Heart right ventricle (tissue), 16 donors: ENCODE measurements at regions not wholly inside any gene's neighbourhood (a gene's known extent, or its start where the extent isn't known, plus 50 kb on each side); places are given as distances from the start of the nearest gene placed in this dataset.

ENCODE experiments used
- ATAC-seq, 8 donors: fragments of 200-7000 bp; cut with Tn5 transposase; one replicate each; pipeline ENCODE4 v1.9.1; 2020; ENCODE audit warnings: mild to moderate bottlenecking in 8 of 8, moderate library complexity in 8 of 8, moderate number of reproducible peaks in 1 of 8
- DNase-seq, 2 donors: peaks; one replicate each; pipeline ENCODE4 v3.0.0-alpha.2; 2020
- H3K27ac ChIP-seq, 10 donors: fragments of 200-600 bp; sonication (generic) in 2 of 10; one replicate each; pipeline versions ENCODE4 v1.5.0 to v1.8.0; 2020 to 2022; ENCODE audit warnings: mild to moderate bottlenecking in 3 of 10
- H3K27me3 ChIP-seq, 7 donors: fragments of 200-600 bp; one replicate each; pipeline ENCODE4 v1.8.0; 2021 to 2022; ENCODE audit warnings: mild to moderate bottlenecking in 2 of 7
- H3K36me3 ChIP-seq, 9 donors: fragments of 200-600 bp; sonication (generic) in 1 of 9; one replicate each; pipeline versions ENCODE4 v1.5.0 to v1.8.0; 2020 to 2022; ENCODE audit warnings: mild to moderate bottlenecking in 2 of 9
- H3K4me1 ChIP-seq, 9 donors: fragments of 200-600 bp; sonication (generic) in 1 of 9; one replicate each; pipeline versions ENCODE4 v1.5.0 to v1.8.0; 2020 to 2022; ENCODE audit warnings: mild to moderate bottlenecking in 4 of 9
- H3K4me3 ChIP-seq, 10 donors: fragments of 200-600 bp; sonication (generic) in 2 of 10; one replicate each; pipeline versions ENCODE4 v1.5.0 to v1.8.0; 2020 to 2022; ENCODE audit warnings: mild to moderate bottlenecking in 7 of 10, moderate library complexity in 2 of 10
- H3K9me3 ChIP-seq, 11 donors: fragments of 200-600 bp in 10 of 11; sonication (generic) in 2 of 11; one replicate each; pipeline versions ENCODE4 v1.5.0 to v1.8.0; 2013 to 2022; ENCODE audit warnings: mild to moderate bottlenecking in 2 of 11, control low read depth in 1 of 11, moderate library complexity in 1 of 11
- CTCF ChIP-seq, 9 donors: fragments of 200-600 bp; sonication (generic) in 2 of 9; IDR thresholded peaks; one replicate each; pipeline versions ENCODE4 v1.5.0 to v1.8.0; 2021 to 2022; ENCODE audit warnings: antibody characterized with exemption in 9 of 9, mild to moderate bottlenecking in 5 of 9, moderate library complexity in 1 of 9
- WGBS, 2 donors: extraction: QIAGEN DNeasy Blood & Tissue Kit; methylation state at CpG; one replicate each; pipeline ENCODE4 v1.1.7; 2013; ENCODE audit warnings: inconsistent platforms in 1 of 2; 5-methylcytosine and 5-hydroxymethylcytosine counted together
- intact Hi-C, 10 donors: fragments of 100-400 bp; cut with DNase I; formaldehyde crosslinking; loops; one replicate each; pipeline versions ENCODE4 v1.11.1 to v1.14.2; 2022
- donor health status: Arrhythmogenic right ventricular cardiomyopathy.
- donor health status: ischemic (EF 13 %, LVEDD 7.1; RV severe dilation, severe dysfunction).
- donor health status: healthy with polysubstance abuse.
- donor health status: DM: no; HTN: yes; CAD: no.
- donor health status: DM: no; HTN: no; CAD: no.
- donor health status: ischemic (EF 25% LVEDD 6.9; RV normal size, moderate dysfunction).
- donor health status: ischemic (EF 25% LVEDD 5.7; RV mildly dilated, moderate dysfunction).
- donor health status: healthy.
- donor health status: DM: yes; HTN: yes; CAD: no.
- donor health status: Ischemic cardiomyopathy.
- donor health status: ischemic (EF 35%, LVEDD 5.7; RV mildly dilated, moderate dysfunction).
- donor health status: nonischemic (EF 11% LVEDD 7.7; RV severe dilation, severe dysfunction).
- donor health status: DM: yes; HTN: yes; CAD: no.
- donor health status: PGD.
- donor health status: ischemic (EF 29% LVEDD 5.4; RV normal size, mild dysfunction).
- donor health status: nonischemic (EF 23%, LVEDD 6.1; RV moderate dilation, normal function).

DNA sequence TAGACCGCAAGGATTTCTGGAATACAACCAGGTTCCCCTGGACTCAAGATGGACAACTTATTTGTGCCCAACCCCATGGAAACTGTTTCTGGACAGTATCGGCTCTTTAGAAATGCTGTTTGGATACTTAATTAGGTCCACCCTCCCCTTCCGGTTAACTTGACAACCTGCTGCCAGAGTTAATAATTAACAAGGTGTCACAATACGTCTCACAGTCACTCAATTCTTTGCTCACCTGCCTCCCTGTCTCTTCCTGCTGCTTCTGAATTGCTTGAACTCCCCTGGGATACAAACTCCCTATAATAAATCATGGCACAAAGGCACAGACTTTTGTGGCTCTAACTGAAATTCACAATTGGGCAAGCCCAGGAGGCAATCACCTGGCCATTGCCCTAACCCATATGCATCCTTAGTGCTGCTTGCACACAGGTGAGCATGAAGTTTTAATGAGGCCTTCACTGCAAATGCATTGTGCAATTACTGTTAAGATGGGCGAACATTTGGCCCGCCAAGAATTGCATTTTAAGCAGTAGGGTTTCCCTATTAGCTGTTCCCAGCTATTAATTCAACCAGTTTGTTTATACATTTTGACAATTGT is 504.4 kb upstream of the NOX3 start:
- ATAC-seq (no peak), DNase-seq (no peak)
- intact Hi-C loops = no loop called here
- no peak overlapping the region for H3K4me3 ChIP-seq
- H3K27me3 ChIP-seq = no peaks in the 10 kb centered on the region
- H3K27ac ChIP-seq = no peak overlapping the region
- H3K4me1 ChIP-seq = no peaks in the 10 kb centered on the region
- TF ChIP-seq CTCF (IDR thresholded peaks at IDR 0.05) = no peak
- 92 to 94% methylated on average over 6 of the region's 6 CpGs for WGBS, 2 donors
- H3K36me3 ChIP-seq = no peaks in the 10 kb centered on the region
- H3K9me3 ChIP-seq = no peaks in the 10 kb centered on the region

DNA sequence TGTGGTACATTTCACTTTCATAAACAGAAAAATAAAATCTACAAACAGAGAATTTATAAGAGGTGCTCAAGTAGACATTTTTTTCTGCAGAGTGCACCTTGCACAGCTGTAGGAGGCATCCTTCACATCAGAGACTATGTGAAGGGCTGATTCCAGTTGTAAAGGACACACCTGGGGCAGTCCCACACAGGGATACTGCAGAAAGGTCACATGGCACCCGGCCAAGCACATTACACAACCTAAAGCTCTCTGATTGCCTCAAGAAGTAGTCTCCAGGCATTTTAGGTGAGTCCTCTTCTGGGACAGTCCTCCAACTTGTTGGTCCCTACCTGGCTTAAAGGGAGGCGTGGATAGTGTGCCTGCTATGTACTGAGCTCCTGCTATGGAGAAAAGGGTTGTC is 502.9 kb upstream of the NOX3 start:
- no peaks in the 10 kb centered on the region for H3K27me3 ChIP-seq
- no peak overlapping the region for H3K27ac ChIP-seq
- intact Hi-C loops = no loop called here
- H3K36me3 ChIP-seq = no peaks in the 10 kb centered on the region
- H3K9me3 ChIP-seq = no peaks in the 10 kb centered on the region
- H3K4me3 ChIP-seq = no peak overlapping the region
- ATAC-seq (no peak), DNase-seq (no peak)
- 74 to 77% methylated on average over 2 of the region's 2 CpGs for WGBS, 2 donors
- TF ChIP-seq CTCF (IDR thresholded peaks at IDR 0.05) = no peak
- H3K4me1 ChIP-seq = no peaks in the 10 kb centered on the region

GRCh38 chr6:155955038-155955437 is 499.4 kb upstream of the NOX3 start:
- no peak overlapping the region for H3K27ac ChIP-seq
- ATAC-seq (no peak), DNase-seq (no peak)
- no peaks in the 10 kb centered on the region for H3K9me3 ChIP-seq
- intact Hi-C loops = no loop called here
- TF ChIP-seq CTCF (IDR thresholded peaks at IDR 0.05) = no peak
- H3K36me3 ChIP-seq = no peaks in the 10 kb centered on the region
- no peaks in the 10 kb centered on the region for H3K27me3 ChIP-seq
- WGBS, 2 donors = 65 to 66% methylated on average over 6 of the region's 6 CpGs
- no peaks in the 10 kb centered on the region for H3K4me1 ChIP-seq
- no peak overlapping the region for H3K4me3 ChIP-seq

DNA sequence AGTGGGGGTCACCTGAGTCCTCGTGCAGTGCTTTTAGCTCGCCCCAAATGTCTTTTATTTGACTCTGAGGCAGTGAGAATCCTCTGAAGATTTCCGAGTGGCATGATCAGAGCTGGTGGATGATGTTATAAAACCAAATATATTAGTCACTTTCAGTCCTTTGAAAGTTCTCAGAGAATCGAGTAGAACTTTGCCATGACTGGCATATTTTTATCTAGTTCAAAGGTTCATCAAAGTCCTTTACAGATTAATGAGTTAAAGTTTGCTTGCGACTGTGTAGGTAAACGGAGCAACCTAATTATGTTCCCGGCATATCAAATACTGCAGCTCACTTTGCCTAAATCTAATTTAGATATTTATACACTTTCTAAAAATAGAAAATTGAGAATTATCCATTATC is 498.5 kb upstream of the NOX3 start:
- H3K4me3 ChIP-seq = no peak overlapping the region
- intact Hi-C loops = no loop called here
- WGBS, 2 donors = 89% methylated on average over 7 of the region's 7 CpGs
- no peak overlapping the region for H3K27ac ChIP-seq
- no peaks in the 10 kb centered on the region for H3K27me3 ChIP-seq
- no peaks in the 10 kb centered on the region for H3K9me3 ChIP-seq
- no peaks in the 10 kb centered on the region for H3K4me1 ChIP-seq
- H3K36me3 ChIP-seq = no peaks in the 10 kb centered on the region
- TF ChIP-seq CTCF (IDR thresholded peaks at IDR 0.05) = no peak
- DNase-seq = no peak
- ATAC-seq = no peak
